HepG2 (cell line): ENCODE measurements at regions not wholly inside any gene's neighbourhood (a gene's known extent, or its start where the extent isn't known, plus 50 kb on each side); places are given as distances from the start of the nearest gene placed in this dataset.

ENCODE experiments used
- BCL3 ChIP-seq: sonication (generic); formaldehyde crosslinking; IDR thresholded peaks from 2 replicates; pipeline ENCODE4 v1.5.1; 2020; ENCODE audit warnings: mild to moderate bottlenecking, missing genetic modification reagents, moderate library complexity
- ELF3 ChIP-seq: IDR thresholded peaks from 2 replicates; pipeline ENCODE4 v1.6.1; 2016; ENCODE audit warnings: missing genetic modification reagents, missing compliant biosample characterization
- KDM4B ChIP-seq: sonication (generic); formaldehyde crosslinking; IDR thresholded peaks from 2 replicates; pipeline ENCODE4 v1.4.0; 2020; ENCODE audit warnings: missing genetic modification reagents
- PLSCR1 ChIP-seq: sonication (generic); formaldehyde crosslinking; IDR thresholded peaks from 2 replicates; pipeline ENCODE4 v1.5.0; 2020; ENCODE audit warnings: missing genetic modification reagents, mild to moderate bottlenecking, borderline replicate concordance
- POLR2A ChIP-seq, 2 experiments: IDR thresholded peaks; 2 replicates each; pipeline ENCODE4 v1.6.1; 2011; ENCODE audit warnings: low read depth in 2 of 2, low read length in 2 of 2, mild to moderate bottlenecking in 1 of 2, moderate library complexity in 1 of 2; ENCODE audit not compliant: insufficient read depth in 1 of 2
- PTBP1 ChIP-seq: fragments of 200-400 bp; formaldehyde crosslinking; IDR thresholded peaks from 2 replicates; pipeline ENCODE4 v1.6.1; 2018; ENCODE audit warnings: low read length, low read depth; ENCODE audit not compliant: poor library complexity, severe bottlenecking
- SNAPC4 ChIP-seq: sonication (generic); formaldehyde crosslinking; IDR thresholded peaks from 2 replicates; pipeline ENCODE4 v1.4.0; 2020; ENCODE audit warnings: mild to moderate bottlenecking, missing genetic modification reagents
- ZNF263 ChIP-seq: sonication (generic); formaldehyde crosslinking; IDR thresholded peaks from 2 replicates; pipeline ENCODE4 v1.4.0; 2020; ENCODE audit warnings: missing genetic modification reagents
- ZNF513 ChIP-seq: sonication (generic); formaldehyde crosslinking; conservative IDR thresholded peaks from 2 replicates; pipeline ENCODE4 v1.5.0; 2020; ENCODE audit warnings: missing genetic modification reagents
- ZNF563 ChIP-seq: sonication (generic); formaldehyde crosslinking; IDR thresholded peaks from 2 replicates; pipeline ENCODE4 v1.8.0; 2022; ENCODE audit warnings: mild to moderate bottlenecking, moderate library complexity, missing genetic modification reagents

- TF ChIP-seq SNAPC4 (CRISPR knock-in tag) (no peak), ZNF263 (no peak), PTBP1 (no peak), BCL3 (CRISPR knock-in tag) (no peak), PLSCR1 (no peak), ELF3 (no peak), ZNF513 (CRISPR knock-in tag) (no peak), KDM4B (no peak), ZNF563 (CRISPR knock-in tag) (no peak), POLR2A (IDR thresholded peaks at IDR 0.05; ENCODE audit: insufficient read depth in 1 of 2, low read depth in 2 of 2, low read length in 2 of 2) (no peak)
Measured at GRCh38 chr2:117691595-117691994, 122.9 kb upstream of the DDX18 start (continued).
